GM21360 (cell line): ENCODE measurements at regions not wholly inside any gene's neighbourhood (a gene's known extent, or its start where the extent isn't known, plus 50 kb on each side); places are given as distances from the start of the nearest gene placed in this dataset.

Experiments used
- ATAC-seq: cut with Tn5 transposase; IDR thresholded peaks from one replicate; pipeline ENCODE4 v1.9.1; 2021; ENCODE audit warnings: mild to moderate bottlenecking, moderate library complexity; ENCODE audit not compliant: unreplicated experiment

DNA sequence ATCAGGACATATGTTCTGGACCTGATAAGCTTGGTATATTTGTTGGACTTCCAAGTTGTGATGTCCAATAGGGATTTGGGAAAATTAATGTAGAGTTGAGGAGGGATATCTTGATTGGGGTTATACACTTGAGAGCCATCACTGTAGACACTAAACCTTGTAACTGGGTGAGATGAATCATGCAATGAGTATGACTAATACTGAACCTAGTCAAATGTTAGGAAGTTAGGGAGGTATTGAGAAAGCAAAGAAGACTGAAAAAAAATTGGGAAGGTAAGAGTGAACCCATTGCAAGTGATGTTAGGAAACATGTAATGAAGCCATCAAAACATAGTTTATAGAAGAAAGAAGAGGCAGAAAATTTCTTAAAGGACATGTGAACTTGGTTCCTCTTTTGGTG, 668.4 kb upstream of the CDH9 start:
- no peak for ATAC-seq

DNA sequence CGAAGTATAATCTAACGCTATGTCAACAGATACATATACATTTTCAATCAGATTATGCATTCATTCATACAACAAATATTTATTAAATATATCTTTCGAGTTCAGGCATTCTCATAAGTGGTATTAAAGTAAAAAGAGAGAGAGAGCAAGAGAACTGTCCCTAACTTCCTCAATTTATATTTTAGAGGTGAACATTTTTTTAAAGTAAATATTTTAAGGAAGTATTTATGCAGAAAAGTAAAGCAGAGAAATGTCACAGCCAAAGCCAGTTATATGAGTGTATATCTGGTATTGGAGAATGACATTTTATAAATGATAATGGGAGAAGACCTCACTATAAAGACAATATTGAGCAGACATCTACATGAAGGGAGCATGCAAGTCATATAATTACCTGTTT, 667.3 kb upstream of the CDH9 start:
- ATAC-seq, result no peak

DNA sequence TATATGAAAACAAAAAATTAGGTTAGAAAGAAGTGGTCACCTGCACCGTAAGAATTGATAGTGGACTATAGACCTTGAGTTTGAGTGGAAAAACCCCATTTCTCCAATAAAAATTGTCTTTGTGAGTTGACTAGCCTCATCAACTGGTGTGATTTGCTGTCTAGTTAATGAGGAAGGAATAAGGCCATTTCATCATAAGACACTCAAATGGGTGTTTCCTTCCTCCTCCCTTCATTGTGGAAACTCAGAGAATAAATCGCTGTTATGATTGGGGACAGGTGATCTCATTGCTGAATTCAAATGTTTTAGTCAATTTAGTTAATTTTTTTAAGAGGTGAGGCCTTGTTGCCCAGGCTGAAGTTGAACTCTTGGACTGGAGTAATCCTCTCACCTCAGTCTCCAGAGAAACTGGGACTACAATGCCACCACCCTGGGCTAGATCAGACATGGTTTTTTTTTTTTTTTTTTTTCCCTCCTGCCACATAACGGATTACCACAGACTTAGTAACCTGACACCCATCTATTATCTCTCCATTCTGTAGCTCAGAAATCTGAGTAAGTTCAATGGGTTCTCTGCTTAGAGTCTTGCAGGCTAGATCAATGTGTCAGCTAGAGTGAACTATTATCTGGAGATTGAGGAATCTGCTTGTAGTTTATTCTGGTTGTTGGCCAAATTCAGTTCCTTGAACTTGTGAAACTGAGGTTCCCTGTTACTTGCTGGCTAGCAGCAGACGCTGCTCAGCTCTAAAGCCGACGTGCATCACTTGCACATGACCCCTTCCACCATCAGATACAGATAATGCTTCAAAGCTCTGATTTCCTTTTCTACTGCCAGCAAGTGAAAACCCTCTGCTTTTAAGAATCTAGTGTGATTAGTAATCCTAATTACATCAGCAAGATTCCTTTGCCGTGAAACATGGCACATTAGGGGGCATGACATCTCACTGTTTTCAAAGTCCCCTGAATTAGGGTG, 663.8 kb upstream of the CDH9 start:
- ATAC-seq, result no peak

DNA sequence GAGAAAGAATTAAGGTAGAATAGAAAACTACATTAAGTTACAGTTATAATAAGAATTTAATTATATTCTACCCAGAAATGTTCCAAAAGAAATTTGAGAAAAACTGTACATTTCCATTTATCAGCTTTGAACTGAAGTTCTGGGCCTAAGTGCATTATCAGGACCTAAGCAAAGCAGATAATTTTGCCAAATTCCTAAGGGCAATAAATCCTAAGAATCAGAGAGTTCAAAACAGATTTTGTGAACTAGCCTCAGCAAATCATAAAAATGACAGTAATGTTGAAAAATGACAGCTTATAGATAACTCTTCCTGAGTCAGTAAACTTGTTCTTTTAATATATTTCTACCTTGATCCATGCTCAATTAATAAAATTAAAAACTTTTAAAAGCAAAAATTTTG, 662.1 kb upstream of the CDH9 start:
- ATAC-seq, result no peak

DNA sequence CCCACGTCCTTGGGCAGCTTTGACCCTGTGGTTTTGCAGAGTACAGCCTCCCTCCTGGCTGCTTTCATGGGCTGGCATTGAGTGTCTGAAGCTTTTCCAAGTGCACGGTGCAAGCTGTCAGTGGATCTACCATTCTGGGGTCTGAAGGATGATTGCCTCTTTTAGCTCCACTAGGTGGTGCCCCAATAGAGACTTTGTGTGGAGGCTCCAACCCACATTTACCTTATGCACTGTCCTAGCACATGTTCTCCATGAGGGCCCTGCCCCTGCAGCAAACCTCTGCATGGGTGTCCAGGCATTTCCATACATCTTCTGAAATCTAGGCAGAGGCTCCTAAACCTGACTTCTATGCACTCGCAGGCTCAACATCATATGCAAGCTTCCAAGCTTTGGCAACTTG, 644.2 kb upstream of the CDH9 start:
- ATAC-seq, result no peak

DNA sequence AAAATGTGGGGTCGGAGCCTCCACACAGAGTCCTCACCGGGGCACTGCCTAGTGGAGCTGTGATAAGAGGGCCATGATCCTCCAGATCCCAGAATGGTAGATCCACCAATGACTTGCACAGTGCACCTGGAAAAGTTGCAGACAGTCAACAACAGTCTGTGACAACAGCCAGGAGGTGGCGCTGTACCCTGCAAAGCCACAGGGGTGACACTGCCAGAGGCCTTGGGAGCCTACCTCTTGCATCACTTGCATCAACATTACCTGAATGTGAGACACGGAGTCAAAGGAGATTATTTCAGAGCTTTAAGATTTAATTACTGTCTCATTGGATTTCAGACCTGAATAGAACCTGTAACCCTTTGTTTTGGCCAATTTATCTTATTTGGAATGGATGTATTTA, 614.1 kb upstream of the CDH9 start:
- no peak for ATAC-seq

DNA sequence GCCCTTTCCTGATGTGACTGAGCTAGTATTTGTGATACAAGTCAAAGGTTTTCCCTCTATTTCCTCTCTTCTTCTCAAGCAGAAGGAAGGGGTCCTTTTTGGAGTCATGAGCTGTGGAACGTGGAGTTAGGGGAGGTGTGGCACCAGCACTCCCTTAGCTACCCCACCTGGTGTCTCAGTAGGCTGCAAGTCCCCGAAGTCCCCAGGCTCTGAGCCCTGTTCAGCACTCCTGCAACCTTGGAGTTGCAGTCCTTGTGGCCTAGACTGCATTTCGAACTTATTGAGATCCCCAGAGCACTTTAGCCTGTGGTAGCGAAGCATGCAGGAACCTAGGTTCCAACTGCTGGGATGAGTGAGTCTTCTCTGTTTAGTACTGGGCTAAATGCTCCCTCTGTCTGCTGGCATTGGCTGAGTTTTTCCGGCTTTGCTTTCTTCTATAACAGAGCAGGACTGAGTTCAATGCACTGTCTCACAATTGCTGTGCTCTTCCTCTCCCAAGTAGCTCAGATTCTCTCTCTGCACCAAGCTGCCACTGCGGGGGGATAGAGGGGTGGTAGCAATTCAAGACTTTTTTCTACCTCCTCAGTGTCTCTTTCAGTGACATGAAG, 600.7 kb upstream of the CDH9 start:
- ATAC-seq, result no peak

DNA sequence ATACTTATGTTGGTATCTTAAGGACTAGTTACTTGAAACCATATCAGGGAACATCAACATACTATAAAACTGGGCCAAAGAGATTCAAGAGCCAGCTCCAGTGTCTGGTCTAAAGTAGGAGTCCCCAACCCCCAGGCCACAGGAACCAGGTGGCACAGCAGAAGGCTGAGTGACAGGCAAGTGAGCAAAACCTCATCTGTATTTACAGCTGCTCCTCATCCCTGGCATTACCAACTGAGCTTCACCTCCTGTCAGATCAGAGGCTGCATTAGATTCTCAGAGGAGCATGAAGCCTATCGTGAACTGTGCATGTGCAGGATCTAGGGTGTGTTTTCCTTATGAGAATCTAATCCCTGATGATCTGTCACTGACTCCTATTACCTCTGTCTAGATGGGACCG, 581.6 kb upstream of the CDH9 start:
- ATAC-seq, result no peak

DNA sequence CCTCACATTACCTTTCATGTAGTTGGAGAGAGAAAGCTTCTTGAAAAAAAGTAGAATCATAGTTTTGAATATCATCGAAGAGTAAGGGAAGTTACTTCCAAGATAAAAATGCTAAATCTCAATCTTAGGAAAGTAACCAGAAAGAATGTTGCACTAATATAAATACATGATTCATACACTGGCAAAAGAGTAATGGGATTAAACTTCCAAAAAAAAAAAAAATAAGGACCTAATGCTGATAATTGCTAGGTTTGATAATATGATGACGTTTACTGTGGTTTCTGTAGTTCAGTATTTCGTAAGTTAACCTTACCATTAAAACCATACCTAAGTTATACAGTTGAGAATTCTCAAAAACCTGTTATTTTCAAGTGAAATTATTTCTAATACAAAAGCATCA, 573.8 kb upstream of the CDH9 start:
- no peak for ATAC-seq

DNA sequence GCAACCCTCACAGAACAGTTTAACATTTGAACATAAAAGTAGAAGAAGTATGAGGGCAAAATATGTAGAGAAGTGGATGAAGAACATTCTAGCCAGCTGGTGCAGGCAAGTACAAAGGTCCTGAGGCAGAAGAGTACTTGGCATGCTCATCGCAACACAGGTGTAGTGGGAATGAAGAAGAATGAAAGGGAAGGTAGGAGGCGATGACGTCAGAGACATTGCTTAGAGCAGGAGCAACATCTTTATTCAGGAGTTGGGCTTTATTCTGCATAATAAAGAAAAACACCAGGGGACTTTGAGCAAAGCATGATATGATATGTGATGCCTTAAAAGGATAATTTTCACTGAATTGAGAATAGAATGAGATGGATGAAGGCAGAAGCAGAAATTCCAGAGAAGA, 570.6 kb upstream of the CDH9 start:
- ATAC-seq, result no peak

DNA sequence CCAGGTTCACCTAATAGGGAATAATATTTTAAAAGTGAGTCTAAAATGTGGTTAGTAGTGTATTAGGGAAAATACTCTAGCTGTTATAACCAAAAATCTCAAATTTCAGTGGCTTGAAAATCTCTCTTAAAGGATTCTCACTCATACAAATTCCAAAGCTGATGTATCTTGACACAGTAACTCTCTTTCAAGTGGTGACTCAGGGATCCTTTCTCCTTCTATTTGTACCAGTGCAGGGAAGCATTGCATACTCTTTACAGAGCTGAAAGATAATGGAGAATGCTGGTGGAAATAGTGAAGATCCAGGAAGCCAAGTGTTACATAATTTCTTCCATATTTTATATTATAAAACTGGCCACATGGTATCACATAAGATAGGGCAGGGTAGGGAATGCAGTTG, 560.2 kb upstream of the CDH9 start:
- ATAC-seq, result no peak

DNA sequence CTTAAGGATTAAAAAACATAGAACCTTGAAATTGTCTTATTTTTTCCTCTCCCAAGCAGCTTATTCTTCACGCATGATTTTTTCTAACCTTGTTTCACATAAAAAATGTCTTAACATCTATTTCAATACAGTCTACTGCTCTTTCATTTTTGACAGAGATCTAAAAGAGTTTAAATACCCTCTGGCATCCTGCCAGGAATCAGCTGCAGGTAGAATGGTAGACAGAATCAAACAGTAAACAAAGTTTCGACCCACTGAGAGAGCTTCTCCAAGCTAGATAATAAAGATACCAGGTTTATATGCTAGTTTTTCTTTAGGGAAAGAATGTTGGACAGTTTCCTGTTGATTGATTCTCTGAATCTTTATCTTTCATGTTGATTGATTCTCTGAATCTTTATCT, 555.8 kb upstream of the CDH9 start:
- no peak for ATAC-seq

DNA sequence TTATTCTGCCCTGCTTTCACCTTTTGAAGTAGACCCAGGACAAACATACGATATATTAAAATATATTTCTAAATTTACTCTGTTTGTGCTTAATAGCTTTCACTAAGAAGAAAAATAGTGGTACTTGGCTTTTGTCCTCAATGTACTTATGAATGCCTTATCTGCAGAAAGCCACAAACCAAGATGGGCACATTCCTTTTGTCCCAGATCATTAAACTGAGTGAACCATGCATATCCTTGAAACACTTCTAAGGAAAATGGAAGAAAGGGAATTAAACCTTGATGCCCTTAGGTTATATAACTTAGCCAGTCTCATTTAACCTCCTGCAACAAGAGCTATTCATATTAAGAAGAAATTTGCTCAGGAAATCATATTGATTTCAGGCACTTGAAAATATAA, 553.8 kb upstream of the CDH9 start:
- ATAC-seq, result no peak

DNA sequence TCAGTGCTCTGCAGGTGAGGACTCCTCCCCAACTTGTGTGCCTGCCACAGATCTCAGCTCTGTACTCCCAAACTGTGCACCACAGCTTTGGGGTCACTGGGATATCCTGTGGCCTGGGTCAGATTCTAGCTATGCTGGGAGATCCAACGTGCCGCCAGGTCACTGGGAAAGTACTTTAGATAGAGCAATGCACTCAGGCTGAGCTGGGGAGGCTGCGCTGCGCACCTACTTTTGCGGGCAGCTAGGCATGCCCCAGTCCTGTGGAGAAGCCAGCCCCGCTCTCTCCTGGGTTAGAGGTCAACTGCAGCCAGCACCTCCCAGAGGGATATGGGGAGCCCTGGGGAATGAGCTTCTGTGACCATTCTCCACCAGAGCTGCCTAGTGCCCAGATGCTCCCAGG, 552.1 kb upstream of the CDH9 start:
- ATAC-seq, result no peak

DNA sequence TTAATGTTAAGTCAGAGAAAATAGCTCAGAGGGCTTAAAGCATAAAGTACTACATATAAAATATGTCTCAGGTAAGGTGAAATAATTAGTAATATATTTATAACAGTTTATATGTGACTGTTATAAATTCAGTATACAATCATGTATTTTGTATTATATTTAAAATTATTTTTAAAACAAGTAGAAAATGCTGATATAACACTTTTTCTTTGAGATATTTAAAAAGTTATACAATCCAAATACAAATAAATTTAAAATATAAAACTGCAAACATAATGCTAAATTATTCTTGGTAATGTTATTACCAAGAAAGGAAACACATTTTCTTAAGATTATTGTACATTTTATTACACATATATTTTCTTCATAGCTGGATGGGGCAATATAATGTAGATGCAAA, 539.9 kb upstream of the CDH9 start:
- ATAC-seq, result no peak

DNA sequence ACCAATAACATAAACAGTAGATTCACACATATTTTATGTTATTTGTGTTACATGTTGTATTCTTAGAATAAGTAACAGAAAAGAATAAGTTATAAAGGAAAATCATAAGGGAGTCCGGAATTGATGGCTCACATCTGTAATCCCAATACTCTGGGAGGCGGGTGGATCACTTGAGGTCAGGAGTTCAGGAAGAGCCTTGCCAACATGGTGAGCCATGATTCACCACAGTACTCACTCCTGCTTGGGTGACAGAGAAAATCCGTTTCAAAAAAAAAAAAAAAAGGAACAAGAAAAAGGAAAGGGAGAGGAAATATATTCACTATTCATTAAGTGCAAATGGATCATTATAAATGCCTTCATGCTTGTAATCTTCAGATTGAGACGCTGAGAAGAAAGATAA, 533.3 kb upstream of the CDH9 start:
- no peak for ATAC-seq

DNA sequence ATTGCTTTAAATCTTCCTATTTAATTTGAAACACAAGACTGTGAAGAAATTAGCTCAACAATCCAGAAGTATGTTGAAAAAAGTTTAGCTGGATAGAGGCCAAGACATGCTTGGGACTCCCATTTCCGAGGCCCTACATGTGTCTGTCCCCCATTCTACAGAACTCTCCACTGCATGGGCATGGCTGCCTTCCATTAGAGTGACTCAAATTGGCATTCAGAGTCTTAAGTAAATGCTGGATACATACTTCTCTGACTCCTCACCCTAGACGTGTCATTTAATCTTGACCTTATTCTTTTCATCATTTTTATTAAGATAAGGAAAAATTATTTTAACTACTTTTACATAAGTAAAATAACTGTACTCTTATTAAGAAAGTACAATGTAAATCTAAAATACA, 530.4 kb upstream of the CDH9 start:
- no peak for ATAC-seq

DNA sequence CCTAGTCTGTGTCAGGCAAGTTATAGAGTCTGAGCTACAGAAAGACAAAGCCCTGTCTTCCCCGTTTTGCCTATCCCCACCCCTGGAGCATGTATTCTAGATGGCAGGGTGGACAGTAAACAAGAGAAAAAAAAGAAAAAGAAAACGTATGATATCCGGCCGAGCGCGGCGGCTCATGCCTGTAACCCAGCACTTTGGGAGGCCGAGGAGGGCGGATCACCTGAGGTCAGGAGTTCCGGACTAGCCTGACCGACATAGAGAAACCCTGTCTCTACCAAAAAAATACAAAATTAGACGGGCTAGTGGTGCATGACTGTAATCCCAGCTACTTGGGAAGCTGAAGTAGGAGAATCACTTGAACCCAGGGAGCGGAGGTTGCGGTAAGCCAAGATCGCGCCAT, 523.0 kb upstream of the CDH9 start:
- no peak for ATAC-seq

DNA sequence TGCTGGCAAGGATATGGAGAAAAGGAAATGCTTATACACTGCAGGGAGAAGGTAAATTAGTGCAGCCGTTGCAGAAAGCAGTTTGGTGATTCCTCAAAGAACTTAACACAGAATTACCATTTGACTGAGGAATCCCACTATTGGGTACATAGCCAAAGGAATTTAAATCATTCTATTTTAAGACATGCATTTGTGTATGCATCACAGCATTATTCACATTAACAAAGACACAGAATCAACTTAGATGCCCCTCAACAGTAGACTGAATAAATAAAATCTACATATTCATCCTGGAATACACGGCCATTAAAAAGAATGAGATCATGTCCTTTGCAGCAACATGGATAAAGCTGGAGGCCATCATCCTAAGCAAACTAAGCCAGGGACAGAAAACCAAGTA, 510.1 kb upstream of the CDH9 start:
- ATAC-seq, result no peak

DNA sequence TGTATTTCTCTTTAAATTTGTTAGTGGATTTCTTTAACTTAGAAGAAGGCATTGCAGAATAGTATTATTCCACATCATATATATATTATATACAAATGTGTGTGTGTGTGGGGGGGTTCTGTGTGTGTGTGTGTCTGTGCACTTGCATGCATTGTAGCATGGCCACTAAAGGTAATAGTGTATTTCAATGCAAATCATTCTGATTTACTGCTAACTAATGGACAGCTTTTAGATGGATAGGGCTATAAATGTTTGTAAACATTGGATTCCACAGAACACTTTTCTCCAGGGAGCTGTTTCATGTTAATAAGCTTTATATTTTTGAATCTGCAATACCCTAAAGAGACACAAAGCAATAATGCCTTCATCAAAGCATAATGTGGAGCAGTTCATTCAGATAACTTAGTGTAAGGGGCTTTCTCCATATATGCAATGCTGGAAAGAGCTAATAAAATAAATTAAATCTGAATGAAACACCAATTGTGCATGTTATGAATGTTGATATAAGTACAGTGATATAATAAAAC, 496.7 kb upstream of the CDH9 start:
- no peak for ATAC-seq

DNA sequence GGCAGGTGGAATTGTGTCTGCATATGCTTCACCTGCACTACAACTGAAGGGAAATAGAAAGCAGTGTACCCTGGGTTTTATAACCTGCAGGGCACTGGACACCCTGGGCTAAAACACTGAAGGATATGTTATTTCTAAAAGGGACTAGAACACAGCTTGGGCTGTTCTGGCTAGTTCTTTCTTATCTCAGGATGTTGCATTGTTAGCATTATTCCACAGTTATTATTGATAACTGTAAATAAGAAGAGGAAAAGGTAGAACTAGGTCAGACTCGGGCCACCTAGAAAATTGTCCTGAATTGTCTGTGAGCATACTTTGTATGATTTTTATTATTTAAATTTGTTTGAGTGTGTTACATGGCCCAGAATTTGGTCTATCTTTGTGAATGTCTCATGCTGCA, 493.9 kb upstream of the CDH9 start:
- no peak for ATAC-seq

DNA sequence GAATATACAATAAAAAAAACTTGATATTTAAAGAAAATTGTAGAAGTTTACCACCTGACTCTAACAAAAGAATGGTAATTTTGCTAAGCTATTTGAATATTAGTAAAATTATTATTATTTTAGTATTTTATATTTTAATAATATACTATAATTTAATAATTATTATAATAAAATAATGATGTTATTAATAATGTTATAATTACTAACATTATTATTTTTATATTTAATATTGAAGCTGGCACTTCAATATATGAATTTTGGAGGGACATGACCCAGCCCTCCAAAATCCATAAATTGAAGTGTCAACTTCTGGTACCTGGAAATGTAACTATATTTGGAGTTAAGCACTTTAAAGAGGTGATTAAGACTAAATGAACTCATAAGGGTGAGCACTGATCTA, 486.1 kb upstream of the CDH9 start:
- no peak for ATAC-seq
